Activated CD4-positive, alpha-beta T cell treated with anti-CD3 and anti-CD28 coated beads, Interleukin-2, Interleukin-4, amounts not matched to agents 100 ng/mL and 50 ng/mL, durations not matched to agents 16 hours and 8 hours (primary cell): ENCODE measurements at regions not wholly inside any gene's neighbourhood (a gene's known extent, or its start where the extent isn't known, plus 50 kb on each side); places are given as distances from the start of the nearest gene placed in this dataset.

Source experiments
- DNase-seq: peaks from one replicate; pipeline ENCODE4 v3.0.0-alpha.2; 2020; ENCODE audit warnings: low spot score

GRCh38 chr1:82052563-82052962, 251.8 kb downstream of the ADGRL2 start:
- no peak for DNase-seq

DNA sequence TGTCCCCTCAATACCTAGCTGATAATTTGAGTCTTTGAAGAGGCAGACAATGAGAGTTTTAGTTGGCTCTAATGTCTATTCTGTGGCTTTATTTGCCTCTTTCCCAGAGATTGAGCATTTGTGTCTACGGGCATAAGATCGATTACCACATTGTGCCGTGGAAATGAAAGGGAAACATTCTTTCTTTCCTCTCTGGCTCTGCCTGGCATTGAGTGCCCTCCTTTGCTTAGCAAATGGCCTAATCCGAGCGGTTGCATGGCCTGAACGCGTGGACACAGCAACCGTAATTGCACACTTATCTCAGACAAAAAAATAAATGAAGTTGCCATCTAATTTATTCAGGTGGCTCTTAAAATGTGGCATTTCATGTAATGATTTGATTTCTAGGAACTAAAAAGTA, 247.9 kb downstream of the ADGRL2 start:
- DNase-seq = no peak

GRCh38 chr1:82045221-82045620, 244.5 kb downstream of the ADGRL2 start:
- DNase-seq = no peak

DNA sequence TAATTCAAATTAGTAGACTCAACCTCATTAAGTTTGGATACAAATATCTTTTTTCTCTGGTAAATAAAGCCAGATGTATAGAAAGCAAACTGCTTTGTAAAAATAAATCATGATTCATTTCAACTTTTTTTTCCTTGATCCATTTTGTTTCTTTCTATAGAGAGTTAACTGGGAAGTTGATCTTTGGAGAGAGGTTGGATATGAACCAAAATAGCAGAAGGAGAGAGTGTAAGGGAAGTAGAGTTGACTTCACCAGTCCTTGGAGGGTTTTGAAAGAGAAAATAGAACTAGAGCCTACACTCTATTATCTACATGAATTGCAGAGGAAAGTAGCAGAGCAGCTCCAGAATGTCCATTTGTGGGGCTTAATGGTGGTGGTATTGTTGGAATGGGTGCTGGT, 243.8 kb downstream of the ADGRL2 start:
- no peak for DNase-seq

DNA sequence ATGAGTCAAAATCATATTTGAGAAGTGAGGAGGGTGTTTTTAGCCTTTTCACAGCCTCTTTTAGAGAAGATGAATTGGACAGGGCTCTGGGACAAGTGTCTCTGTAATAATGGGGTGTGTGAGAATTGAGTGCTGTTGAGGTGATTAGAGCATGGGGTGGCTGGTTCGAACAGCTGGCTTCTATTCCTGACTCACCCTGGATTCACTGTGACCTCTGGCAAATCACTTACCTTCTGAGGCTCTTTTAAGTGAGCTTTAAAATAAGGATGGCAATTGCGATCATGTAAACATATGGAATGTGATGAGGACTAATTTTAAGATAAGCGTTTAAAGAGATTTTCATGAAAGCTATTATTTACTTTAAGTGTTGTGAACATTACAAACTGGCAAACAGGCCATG, 243.4 kb downstream of the ADGRL2 start:
- no peak for DNase-seq

DNA sequence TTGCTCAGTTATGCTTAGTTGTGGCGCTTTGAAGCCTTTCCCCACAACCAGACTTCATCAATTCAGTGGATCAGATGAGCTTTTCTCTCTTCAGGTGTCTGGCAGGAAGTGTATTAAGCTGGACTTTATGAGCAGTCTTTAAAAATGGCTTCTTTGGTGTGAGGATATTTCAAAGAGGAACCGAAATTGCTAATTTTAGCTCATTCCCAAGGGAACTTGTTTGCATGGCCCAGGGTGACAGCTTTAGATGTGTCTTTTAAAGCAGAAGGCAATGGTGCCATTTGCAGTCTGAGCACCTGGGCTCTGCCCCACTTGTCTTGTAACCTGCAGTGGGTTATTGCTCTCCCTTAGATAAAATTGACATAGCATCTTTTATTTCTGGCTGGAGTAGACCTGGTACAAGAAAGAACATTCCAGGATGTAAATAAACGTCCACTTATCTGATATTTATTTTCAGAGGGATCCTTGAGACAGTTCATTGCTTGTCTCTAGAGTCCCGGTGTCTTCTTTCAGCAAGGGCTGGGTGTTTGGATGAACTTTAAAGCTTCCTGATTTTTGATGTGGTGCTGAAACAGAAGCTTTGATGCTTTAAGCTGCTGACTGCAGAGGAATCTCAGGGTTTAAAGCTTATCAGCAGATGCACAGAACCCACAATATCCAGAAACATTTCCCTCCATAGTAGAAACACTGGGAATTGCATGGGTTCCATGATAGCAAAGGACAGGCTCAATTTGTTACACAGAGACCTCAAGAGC, 241.7 kb downstream of the ADGRL2 start:
- DNase-seq = no peak
